ENCODE measurements at regions not wholly inside any gene's neighbourhood (a gene's known extent, or its start where the extent isn't known, plus 50 kb on each side); places are given as distances from the start of the nearest gene placed in this dataset.

DNA sequence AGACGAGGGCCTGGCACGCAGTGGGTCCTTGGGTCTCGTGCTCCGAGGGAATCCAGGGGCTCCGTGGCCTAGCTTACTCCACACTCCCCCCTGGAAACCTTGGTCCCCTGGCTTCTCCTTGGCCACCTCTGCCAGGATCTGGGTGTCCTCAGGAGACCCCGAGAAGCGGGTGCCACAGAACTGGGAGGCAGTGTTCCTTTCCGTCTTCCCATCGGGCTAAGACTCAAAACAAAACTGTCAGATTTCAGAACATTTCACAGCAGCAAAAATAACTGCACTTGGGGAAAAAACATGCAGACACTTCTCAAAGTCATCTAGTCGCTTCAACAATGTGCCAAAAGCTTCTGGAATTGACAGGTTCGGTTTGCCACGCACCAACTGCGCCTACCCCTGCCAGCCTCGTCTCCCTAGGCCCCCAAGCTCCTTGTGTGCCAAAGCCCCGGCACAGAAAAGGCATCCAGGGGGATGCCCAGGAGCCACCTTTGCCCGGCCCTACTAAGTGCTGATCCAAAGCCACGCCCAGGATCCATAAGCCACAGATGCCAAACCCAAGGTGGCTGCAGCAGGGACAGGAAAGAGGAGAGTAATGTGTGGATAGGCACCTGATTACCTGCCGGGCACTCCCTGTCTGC lies 58.4 kb upstream of the DIO3 start:
- WGBS, 2 donors = 91 to 92% methylated on average over 18 of the region's 18 CpGs
- Histone ChIP-seq H3K27me3 (peaks cover 0 to 62% (median 20%) of the 10 kb centered on the region in 7 donors), H3K9me3 (peaks cover 0 to 8% (median 0%) of the 10 kb centered on the region in 11 donors), H3K36me3 (no peaks in the 10 kb centered on the region), H3K4me1 (no peaks in the 10 kb centered on the region), H3K4me3 (no peak overlapping the region), H3K27ac (no peak overlapping the region)
- DNase-seq (no peak), ATAC-seq (no peak)
- intact Hi-C loops (cut with DNase I) = no loop called here
- TF ChIP-seq, protein P1, sequence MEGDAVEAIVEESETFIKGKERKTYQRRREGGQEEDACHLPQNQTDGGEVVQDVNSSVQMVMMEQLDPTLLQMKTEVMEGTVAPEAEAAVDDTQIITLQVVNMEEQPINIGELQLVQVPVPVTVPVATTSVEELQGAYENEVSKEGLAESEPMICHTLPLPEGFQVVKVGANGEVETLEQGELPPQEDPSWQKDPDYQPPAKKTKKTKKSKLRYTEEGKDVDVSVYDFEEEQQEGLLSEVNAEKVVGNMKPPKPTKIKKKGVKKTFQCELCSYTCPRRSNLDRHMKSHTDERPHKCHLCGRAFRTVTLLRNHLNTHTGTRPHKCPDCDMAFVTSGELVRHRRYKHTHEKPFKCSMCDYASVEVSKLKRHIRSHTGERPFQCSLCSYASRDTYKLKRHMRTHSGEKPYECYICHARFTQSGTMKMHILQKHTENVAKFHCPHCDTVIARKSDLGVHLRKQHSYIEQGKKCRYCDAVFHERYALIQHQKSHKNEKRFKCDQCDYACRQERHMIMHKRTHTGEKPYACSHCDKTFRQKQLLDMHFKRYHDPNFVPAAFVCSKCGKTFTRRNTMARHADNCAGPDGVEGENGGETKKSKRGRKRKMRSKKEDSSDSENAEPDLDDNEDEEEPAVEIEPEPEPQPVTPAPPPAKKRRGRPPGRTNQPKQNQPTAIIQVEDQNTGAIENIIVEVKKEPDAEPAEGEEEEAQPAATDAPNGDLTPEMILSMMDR (IDR thresholded peaks at IDR 0.05) = no peak

DNA sequence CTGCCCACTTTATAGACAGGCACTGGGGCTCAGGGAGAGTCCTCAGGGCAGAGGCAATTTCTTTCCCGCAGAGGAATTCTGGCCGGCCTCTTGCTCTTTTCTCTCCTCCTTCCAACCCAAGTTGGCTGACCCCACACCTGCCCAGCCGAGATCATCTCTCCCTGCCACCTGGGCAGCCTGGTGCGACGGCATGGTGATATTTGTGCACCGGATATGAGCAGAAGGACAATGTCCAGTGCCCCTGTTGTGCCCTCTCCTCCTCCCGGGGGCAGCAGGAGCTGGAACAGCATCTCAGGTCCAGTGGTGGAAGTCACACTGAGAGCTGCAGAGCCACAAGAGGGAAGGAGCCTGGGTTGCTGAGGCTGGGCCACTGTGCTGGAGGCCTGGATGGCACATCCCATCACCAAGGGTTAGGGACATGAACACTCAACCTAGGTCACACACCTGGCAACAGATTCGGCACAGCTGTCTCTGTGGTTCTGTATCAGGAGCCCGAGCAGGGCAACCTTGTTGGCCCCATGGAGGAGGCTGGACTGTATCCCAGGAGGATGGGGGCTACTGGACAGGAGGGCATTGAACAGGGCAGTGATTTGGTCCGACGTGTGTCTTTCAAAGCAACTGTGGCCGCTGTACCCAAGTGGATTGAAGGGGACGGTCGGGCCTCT lies 57.7 kb upstream of the DIO3 start:
- no peaks in the 10 kb centered on the region for H3K4me1 ChIP-seq
- no peaks in the 10 kb centered on the region for H3K36me3 ChIP-seq
- TF ChIP-seq, protein P1 (IDR thresholded peaks at IDR 0.05) = no peak
- 92 to 96% methylated on average over 14 of the region's 14 CpGs for WGBS, 2 donors
- no peak for ATAC-seq
- H3K27ac ChIP-seq = no peak overlapping the region
- intact Hi-C loops (cut with DNase I) = no loop called here
- peaks cover 0 to 8% (median 0%) of the 10 kb centered on the region in 11 donors for H3K9me3 ChIP-seq
- no peak overlapping the region for H3K4me3 ChIP-seq
- peaks cover 0 to 58% (median 14%) of the 10 kb centered on the region in 7 donors for H3K27me3 ChIP-seq
- no peak for DNase-seq

DNA sequence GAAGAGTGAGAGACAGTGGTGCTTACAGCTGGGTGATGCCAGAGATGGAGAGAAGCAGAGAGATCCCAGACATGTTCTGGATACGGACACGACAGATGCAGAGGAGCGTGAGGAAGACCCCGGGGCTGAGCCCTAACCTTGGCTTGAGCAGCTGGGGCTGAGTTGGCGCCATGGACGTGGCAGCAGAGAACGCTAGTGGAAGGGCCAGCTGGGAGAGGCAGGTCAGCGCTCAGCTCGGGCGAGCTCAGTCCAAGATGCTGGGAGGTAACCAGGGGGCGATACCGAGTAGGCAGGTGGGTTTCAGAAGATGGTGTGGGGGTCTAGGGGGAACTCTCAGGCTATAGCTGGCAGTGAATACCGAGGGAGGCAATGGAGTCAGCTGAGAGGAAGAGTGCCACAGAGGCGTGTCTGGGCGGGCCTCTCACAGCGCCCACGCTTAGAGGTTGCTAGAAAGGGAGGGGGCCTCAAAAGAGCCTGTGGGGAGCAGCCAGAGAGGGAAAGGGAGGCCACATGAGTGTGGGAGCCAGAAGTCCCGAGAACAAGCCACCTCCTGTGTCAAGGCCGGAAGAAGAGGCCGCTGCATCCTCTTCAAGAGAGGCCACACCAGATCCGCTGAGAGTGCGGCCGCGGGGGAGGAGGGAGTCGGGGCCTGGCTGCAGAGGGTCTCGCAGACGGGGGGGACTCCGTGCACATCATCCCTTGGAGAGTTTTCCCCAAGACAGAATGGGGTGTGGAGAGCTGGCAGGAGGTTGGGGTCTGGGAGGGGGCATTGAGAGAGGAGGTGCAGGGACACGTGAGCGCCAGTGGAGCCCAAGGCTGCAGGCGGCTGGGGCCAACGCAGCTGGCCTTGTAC lies 57.0 kb upstream of the DIO3 start:
- WGBS, 2 donors = 84 to 86% methylated on average over 29 to 32 of the region's 32 CpGs
- ATAC-seq = no peak
- Histone ChIP-seq H3K27ac (no peak overlapping the region), H3K9me3 (peaks cover 0 to 8% (median 0%) of the 10 kb centered on the region in 11 donors), H3K4me3 (no peak overlapping the region), H3K27me3 (peaks cover 0 to 58% (median 14%) of the 10 kb centered on the region in 7 donors), H3K36me3 (no peaks in the 10 kb centered on the region), H3K4me1 (no peaks in the 10 kb centered on the region)
- intact Hi-C loops (cut with DNase I) = no loop called here
- TF ChIP-seq, protein P1 (IDR thresholded peaks at IDR 0.05) = no peak
- DNase-seq = no peak

DNA sequence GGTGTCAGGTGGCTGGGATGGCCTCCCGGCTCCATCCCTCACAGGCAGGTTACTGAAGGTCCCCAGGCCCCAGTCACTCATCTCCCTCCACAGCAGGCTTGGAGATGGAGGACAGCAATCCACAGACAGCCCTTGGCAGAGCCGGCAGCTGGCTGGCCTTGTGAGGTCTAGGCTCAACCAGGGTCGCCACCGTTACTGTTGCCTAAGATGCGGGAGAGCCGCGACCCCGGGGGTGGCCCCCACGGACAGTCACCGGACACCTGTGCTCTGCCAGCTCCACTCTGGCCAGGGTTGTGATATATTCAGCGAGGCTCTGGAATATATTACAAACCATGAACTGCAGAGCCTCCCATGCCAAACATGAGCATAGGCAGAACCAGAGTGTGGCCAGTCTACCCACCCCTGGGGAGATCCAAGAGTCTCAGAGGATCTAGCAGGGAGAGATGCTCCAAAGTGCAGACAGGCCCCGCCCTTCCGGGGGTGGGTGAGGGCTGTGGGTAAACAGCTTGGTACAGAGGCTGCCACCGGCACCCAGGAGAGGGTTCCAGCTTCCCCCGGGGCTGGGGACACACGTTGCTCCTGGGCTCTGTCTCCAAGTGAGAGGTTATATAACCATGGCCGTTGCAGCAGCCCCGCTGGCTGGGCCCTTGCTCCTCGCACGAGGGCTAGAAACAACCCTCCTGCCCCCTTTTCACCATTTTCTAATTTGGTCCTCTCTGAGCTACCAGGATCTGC lies 55.9 kb upstream of the DIO3 start:
- H3K4me1 ChIP-seq = no peaks in the 10 kb centered on the region
- peaks cover 0 to 8% (median 0%) of the 10 kb centered on the region in 11 donors for H3K9me3 ChIP-seq
- DNase-seq (no peak), ATAC-seq (no peak)
- H3K4me3 ChIP-seq = no peak overlapping the region
- no peaks in the 10 kb centered on the region for H3K36me3 ChIP-seq
- intact Hi-C loops (cut with DNase I) = no loop called here
- 88% methylated on average over 20 of the region's 20 CpGs for WGBS, 2 donors
- TF ChIP-seq, protein P1 (IDR thresholded peaks at IDR 0.05) = no peak
- no peak overlapping the region for H3K27ac ChIP-seq
- H3K27me3 ChIP-seq = peaks cover 0 to 48% (median 14%) of the 10 kb centered on the region in 7 donors
